Cardiac septum (tissue), 1 donor: ENCODE measurements at regions not wholly inside any gene's neighbourhood (a gene's known extent, or its start where the extent isn't known, plus 50 kb on each side); places are given as distances from the start of the nearest gene placed in this dataset.

Experiments used
- DNase-seq: peaks from one replicate; pipeline ENCODE4 v3.0.0-alpha.2; 2020; ENCODE audit warnings: low spot score
- intact Hi-C: fragments of 100-400 bp; cut with DNase I; formaldehyde crosslinking; loops from one replicate; pipeline ENCODE4 v1.14.0; 2022
- donor health status: DM: no; HTN: no; CAD: no.

DNA sequence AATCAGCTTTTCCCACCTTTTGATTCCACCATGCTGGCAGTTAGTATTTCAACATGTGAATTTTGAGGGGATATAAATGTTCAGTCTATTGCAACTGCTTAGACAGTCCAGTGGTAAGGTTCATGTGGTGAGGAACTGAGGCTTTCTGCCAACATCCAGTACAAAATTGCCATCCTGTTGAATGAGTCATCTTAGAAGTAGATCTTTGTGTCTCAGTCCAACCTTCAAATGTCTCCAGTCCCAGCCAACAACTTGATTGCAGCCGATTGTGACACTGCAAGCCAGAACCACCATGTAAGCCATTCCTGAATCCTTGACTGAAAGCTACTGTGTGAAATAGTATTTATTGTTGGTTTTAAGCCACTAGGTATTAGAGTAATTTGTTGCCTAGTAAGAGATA lies 331.5 kb upstream of the GRIN3A start:
- intact Hi-C loops, result no loop called here
- DNase-seq, result no peak

DNA sequence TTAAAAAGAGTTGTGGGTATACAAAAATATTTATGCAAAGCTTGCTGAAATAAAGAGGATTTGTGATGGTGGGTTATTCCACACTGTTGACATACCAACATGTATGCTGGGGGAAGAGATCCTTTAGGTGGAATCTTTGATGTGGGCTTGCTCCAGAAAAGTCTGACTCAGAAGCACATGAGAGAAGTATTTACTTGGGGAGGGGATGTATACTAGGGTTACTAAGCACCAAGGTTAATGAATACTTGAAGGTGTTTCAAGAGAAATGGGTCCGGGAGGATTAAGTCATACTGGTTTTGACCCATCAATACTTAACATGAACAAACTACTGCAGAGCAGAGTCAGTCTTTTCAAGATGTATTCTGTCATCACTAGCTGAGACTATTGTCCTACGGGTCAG lies 316.4 kb upstream of the GRIN3A start:
- DNase-seq, result no peak
- intact Hi-C loops, result no loop called here

DNA sequence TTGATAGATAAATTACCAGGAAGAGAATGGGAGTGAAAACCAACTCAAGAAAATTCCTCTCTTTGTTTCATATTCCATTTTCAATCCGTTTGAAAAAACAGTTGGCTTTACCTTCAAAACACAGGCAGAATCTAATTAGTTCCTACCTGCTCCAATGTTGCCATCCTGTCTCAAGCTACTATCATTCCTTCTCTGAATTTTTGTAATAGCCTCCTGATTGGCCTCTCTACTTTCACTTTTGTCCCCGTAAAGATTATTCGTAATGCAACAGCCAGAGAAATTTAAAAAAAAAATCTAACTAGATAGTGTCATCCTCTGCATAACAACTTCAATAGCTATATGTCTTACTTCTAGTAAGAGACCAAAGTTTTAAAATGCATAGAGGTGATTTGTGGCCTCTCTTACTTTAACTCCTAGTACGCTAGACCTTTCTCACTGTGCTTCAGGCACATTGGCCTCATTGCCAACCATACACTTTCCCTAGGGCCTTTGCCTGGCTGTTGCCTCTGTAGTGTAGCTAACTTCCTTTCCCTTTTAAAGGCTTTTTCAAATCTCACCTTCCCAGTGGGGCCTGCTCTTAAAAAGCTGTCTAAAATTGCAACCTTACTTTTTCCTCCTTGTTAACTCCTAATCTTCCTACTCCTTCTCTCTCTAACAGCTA lies 311.3 kb upstream of the GRIN3A start:
- intact Hi-C loops, result no loop called here
- DNase-seq, result no peak

DNA sequence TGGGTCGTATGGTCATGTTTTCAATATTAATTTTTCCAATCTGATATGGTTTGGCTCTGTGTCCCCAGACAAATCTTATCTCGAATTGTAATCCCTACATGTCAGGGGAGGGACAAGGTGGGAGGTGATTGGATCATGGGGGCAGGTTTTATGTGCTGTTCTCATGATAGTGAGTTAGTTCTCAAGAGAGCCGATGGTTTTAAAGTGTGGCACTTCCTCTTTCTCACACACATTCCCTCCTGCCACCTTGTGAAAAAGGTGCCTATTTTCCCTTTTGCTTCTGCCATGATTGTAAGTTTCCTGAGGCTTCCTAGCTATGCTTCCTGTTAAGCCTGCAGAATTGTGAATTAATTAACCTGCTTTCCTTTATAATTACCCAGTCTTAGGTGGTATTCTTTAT lies 309.1 kb upstream of the GRIN3A start:
- intact Hi-C loops, result no loop called here
- DNase-seq, result no peak

DNA sequence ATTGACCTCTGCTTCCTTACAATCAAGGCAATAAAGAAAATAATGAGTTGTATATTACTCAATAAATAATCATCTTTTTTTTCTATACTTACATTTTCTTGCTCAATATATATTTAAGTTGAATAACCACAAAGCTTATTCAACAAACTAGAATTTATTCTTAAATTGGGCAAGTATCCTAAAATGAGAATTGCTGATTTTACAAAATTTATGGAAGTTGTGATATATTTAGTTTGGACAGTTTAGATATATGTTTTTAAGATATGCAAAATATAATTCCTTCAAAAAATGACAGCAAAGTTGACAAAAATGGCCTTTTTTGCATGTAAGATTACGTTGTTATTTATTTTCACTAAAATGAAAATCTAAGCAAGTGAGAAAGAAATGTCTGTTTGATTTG lies 305.7 kb upstream of the GRIN3A start:
- intact Hi-C loops, result no loop called here
- no peak for DNase-seq

DNA sequence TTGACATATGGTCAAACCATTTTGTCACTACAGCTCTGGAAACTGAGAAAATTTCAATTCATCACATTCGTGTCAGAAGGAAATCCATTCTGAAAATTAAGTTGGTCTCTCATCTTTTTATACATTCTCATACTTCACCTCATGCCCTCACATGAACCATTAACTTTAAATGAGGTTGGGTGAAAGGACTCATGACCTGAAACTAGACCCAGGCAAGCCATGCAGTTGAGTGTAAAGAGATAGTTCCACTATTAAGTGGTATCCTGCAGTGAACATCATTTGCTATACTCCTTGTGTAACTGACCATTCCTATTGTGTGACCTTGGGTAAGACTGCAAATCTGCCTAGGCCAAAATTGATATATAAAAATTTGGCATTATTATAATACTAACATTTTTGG lies 299.6 kb upstream of the GRIN3A start:
- DNase-seq, result no peak
- intact Hi-C loops, result no loop called here

DNA sequence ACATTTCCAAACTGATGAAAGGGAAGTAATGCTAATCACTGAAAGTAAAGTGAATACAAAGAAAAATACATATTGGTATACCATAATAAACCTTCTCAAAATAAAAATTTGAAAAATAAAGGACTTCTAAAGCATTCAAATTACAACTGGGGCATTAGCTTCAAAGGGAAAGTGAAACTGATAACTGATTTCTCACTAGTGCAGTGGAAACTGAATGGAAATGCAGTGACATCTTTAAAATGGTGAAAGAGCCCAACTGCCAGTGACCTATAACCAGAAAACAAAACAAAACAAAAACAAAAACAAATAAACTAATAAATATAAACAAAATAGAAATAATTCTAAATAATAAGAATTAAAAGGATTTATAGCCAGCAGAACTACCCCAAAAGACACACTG lies 297.5 kb upstream of the GRIN3A start:
- intact Hi-C loops, result no loop called here
- no peak for DNase-seq

DNA sequence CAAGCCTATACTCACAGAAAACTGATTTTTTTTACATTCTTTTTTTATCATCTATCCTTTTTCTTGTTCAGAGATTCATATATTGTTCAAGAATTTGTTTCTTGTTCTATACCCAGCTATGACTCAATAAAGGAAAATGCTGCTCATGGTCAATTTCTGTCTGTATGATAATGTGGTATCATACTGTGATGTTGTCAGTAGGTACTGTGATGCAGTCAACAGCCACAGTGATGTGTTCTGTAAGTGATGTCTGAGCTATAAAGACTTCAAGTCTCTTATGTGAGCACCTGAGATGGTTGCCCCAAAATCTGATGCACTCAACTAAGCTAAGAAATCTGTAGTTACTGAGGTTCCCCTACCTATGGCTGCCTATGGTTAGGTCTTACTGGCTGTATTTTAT lies 294.2 kb upstream of the GRIN3A start:
- no peak for DNase-seq
- intact Hi-C loops, result no loop called here

DNA sequence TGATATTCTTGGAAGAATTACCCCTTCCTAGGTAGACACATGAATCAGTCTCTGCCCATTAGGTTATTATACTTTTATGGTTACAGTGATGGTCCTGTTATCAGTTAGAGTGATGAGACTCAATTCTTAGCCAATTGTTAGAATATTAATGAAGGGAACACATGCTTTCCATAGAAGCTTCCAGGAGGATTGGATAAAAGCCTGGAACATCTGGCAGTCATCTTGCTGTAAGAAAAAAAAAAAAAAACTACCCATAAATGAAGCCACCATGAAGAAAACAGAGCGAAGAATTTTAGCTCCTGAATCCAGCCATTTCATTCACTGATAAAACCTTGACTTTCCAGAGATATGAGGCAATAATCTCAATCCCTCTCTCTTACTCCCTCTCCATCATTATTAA lies 262.5 kb upstream of the GRIN3A start:
- intact Hi-C loops, result no loop called here
- DNase-seq, result no peak

DNA sequence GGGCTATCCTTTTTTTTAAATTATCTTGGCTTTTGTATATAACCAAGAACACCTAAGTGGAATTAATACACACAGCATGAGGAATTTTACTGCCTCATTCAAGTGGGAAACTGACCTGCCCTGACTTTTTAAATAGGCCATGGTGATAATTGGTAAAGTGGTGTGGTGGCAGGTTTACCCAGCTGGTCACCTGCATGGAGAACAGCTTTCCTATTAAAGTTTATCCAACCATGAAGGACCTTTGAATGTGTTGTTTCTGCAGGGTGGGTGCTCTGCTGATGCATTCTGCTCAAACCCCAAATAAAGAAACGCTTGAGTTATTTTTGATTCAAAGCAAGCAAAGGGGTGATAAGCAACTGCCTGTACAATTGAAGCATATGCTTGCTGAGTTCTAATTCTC lies 261.0 kb upstream of the GRIN3A start:
- intact Hi-C loops, result no loop called here
- no peak for DNase-seq

DNA sequence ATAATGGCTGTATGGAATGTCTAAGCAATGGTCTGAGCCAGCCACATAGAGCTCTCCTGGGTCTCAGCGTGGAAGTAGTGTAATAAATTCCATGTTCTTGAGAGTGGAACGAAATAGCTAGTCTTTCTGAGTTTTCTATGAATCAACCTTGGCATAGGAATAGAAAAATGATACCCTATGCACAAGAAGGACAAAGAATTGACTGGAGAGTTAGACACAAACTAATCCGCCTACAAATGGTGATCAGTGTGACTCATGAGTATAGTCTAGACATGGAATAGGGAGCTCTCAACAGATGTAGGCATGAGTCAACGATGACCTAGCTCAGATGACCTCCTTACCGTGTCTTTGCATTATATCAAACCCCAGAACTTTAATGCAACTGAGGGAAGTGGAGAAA lies 256.8 kb upstream of the GRIN3A start:
- DNase-seq, result no peak
- intact Hi-C loops, result no loop called here

DNA sequence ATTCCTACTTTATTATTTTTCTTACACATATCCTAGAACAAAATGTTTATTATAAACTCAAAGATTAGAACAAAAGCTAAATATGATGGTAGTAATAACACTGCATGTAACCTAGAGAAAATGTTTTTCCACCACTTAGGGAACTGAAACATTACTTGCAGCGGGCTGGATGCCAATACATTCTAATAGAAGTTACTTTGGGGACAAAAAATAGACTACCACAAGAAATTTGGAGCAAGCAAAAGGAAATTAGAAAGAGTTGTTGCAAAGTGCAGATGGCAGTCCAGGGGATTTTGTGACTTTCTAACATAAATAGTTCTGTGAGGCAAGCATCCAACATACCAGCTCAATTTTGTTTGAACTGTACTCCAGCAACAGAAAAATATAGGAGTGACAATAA lies 255.3 kb upstream of the GRIN3A start:
- no peak for DNase-seq
- intact Hi-C loops, result no loop called here

DNA sequence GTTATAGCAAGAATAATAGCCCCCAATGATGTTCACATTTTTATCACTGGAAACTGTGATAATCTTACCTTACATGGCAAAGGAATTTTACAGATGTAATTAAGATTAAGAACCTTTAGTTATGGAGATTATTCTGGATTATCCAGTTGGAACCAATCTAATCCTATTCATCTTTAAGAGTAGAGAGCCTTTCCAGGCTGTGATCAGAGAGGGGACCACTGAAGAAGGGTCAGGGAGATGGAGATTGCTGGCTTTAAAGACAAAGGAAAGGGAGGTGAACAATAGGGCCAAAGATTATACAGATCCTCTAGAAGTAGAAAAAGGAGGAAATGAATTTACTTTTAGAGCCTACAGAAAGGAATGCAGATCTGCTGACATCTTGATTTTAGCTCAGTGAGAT lies 253.5 kb upstream of the GRIN3A start:
- intact Hi-C loops, result no loop called here

DNA sequence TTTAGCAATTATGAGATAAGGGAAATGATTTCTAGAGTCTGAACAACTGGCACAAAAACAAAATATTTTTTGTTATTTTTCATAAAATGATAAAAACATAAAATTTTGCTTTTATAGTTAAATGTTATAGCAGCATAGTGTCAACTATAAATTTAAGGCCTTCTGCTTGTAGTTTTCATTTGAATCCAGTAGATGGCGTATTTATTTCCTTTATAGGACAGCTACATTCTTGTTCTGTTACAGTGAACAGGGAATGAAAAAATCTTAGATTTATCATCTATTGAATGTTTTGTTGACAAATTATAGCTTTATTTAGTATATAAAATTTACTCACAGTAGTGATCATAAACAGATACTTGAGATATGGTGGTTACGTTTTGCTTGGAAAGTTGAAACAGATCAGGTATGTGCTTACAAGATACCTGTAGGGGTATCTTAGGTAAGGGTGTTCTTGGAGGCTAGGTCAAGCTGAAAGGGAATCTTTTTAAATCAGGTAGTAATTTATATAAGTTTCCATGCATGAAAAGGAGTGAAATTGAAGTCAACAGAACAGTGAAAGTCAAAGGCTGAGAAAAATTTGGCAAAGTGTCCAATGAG lies 239.3 kb upstream of the GRIN3A start:
- intact Hi-C loops, result no loop called here
- no peak for DNase-seq

More for the DNA sequence above, 253.5 kb upstream of the GRIN3A start:
- no peak for DNase-seq

DNA sequence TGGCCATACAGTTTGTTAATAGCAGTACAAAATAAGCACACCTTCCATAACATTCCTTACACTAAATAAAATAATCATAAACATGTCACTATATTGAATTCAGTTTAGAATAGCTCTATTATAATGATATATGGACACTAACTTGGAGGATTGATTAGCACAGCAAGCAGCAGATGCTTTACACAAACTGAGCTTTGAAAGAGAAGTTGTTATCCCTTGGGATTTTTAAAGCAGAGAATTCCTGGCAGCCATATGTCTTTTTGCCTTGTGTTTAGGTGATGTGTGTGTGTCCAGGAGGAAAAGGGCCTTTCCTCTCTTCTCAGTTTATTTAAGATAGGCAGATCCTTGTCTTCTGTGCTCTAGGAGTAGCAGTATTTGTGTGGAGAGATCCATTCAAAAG lies 232.2 kb upstream of the GRIN3A start:
- intact Hi-C loops, result no loop called here
- DNase-seq, result no peak

DNA sequence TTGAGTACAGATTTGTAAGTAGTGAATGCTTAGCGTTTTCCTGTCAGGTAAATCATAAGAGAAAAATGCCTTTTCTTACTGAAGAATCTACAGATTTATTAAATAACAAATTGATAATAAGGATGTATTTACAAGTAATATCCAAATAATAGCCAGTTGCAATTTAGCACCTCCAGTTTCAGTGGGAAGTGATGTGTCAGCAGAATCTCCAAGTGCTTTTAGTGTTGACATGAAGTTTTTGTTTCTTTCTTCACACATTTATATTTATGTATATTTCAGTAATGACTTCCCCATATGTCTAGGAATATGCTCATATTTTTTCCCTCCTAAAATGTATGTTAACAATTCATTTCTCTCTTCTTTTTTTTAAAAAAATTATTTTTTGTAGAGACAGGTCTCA lies 229.9 kb upstream of the GRIN3A start:
- intact Hi-C loops, result no loop called here
- no peak for DNase-seq

DNA sequence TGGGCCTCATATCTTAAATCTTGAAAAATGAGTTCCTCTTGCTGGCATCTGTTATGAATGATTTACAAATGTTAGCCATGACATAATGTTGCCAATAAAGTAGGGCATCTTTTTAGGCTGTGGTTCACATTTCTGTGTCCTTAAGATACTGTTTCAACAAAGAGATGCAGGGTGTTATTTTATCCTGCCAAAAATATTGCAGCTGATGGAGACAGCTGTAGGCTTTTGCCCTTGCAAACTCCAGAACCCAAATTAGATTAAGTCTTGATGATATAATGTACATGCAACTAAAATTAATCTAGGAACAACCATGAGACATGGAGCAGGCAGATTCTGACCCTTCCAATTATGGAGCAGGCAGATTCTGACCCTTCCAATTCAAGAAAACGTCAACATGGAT lies 228.2 kb upstream of the GRIN3A start:
- intact Hi-C loops, result no loop called here
- DNase-seq, result no peak

DNA sequence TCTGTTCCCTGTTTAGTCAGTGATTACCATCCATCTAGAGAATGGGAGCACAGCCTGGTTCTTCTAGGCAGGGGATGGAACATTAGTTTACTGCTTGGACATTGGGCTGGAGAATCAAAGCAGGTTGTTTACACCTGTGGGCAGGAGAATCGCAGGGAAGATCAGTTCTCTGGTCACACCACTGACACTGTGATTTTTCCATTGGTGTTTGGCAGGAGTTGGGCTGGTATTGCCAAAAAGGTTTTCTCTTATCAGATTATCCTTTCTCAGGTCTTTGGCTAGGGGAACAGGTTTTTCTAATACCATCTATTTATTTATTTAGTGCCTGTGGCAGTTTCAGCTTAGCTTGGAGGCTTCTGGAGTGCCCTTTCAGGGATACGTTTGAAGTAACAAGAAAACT lies 219.3 kb upstream of the GRIN3A start:
- DNase-seq, result no peak
- intact Hi-C loops, result no loop called here

DNA sequence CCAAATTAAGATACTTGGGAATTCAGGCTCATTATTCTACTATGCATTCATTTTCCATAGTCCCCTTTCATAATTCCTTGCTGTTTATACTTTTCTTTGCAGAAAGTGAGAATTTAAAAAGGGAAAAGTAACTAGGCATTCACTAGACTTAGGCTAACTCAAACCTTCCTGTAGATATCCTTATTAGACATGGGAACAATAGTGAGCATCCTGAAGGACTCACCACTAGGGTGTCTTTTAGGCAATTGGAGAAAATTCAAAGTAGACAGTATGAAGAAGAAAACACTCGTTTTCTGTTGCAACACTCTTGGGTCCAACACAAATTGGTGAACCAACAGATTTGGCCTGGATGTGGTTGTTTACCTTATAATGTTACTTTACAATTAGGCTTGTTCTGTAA lies 213.2 kb upstream of the GRIN3A start:
- intact Hi-C loops, result no loop called here

DNA sequence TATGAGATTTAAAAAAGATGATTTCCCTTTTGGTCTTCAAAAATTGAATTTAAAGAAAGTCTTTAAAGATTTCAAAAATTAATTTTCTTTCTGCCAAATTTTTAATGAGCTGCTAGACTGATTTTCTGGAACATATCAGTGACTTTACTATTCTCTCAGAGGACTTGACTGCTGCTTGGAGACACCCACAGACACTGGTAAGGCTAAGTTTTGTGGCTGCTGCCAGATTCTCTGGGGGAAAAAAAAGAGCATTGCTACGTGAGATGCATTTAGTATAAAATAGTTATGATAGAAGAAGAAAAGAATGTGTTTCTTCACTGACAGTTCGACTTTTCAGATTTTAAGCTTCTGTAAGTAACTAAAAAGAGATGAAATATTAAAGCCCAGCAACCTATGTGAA lies 193.3 kb upstream of the GRIN3A start:
- intact Hi-C loops, result no loop called here
- no peak for DNase-seq

More for the DNA sequence above, 213.2 kb upstream of the GRIN3A start:
- DNase-seq, result no peak

DNA sequence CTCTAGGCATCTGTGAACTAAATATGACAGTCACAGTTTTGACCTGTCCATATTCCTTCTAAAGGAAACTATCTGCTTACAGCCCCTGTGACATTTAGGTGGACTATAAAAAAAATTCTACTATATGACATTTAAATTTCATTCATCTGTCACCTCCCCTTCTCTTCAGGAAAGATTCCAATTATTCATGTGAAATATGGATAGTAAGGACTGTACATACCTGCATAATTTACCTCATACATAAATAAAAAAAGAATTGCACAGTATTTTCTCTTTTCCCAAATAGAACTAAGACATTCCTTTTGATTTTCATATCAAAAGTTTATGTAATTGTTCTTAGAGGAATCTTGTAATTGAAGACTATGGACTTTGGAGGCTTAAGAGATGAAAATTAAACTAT lies 192.3 kb upstream of the GRIN3A start:
- intact Hi-C loops, result no loop called here
- no peak for DNase-seq

DNA sequence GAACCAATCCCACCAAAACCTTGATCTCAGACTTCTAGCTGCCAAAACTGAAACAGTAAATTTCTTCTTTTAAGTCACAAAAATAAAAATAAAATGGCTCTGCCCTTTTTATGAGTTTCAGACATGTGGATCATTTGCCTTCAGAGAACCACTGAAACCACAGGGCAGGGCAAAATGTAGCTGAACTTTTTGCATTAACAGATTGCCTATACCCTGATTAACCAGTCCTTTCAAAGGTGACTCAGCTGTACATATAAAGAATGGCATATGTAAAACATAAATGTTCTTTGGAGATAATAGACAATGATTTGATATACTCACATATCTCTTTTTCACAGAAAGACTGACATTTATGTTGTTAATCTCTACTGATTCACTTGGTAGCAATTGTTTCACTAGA lies 187.1 kb upstream of the GRIN3A start:
- DNase-seq, result no peak
- intact Hi-C loops, result no loop called here
